ENCODE measurements at regions not wholly inside any gene's neighbourhood (a gene's known extent, or its start where the extent isn't known, plus 50 kb on each side); places are given as distances from the start of the nearest gene placed in this dataset.

DNA sequence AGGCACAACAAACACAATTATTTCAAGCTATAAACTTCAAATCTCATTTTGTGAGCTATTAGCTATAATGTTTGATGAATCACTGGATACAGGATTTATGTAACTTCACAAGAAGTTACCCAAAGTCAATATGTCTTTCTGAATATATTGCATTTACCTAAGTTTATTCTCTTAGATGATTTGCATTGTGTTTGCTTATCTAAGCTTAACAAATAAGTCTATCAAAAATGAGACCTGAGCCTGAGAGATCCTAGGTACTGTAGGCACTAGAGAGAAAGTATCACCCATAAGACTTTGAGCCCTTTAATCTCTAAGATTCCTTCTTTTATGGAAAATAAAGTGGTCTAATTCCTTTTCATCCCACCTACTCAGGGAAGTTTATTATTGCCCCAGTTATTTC lies 178.2 kb downstream of the NAF1 start:
- H2BK120ac ChIP-seq (replicated peaks; ENCODE audit: low read depth, low read length) = no peak overlapping the region
- FAIRE-seq (no peak), DNase-seq (ENCODE audit: low read depth in 1 of 2, low spot score in 2 of 2) (no peak)
- H4K8ac ChIP-seq (ENCODE audit: extremely low read depth, insufficient read depth, low read length) = no peak overlapping the region
- H2BK12ac ChIP-seq (ENCODE audit: low read depth, low read length) = no peak overlapping the region
- no peak overlapping the region for H3K18ac ChIP-seq (ENCODE audit: extremely low read depth, low read length)
- H2BK5ac ChIP-seq (ENCODE audit: low read depth, low read length) = no peak overlapping the region
- no peak overlapping the region for H2BK20ac ChIP-seq (ENCODE audit: low read length)
- H3K4me1 ChIP-seq (replicated peaks in 1 of 4; ENCODE audit: control insufficient read depth in 3 of 4, insufficient read depth in 4 of 4, low read length in 3 of 4) = no peaks in the 10 kb centered on the region; a peak in 1 of 7 replicates
- no peak overlapping the region for H3K4me3 ChIP-seq (ENCODE audit: extremely low read depth in 1 of 4, insufficient read depth in 2 of 4, low read depth in 3 of 4, low read length in 4 of 4)
- H3K27me3 ChIP-seq (replicated peaks in 1 of 4; ENCODE audit: control insufficient read depth in 3 of 4, extremely low read depth in 1 of 4, insufficient read depth in 3 of 4, low read length in 3 of 4) = no peaks in the 10 kb centered on the region
- H3K27ac ChIP-seq (ENCODE audit: low read depth, low read length) = no peak overlapping the region
- H3K9me3 ChIP-seq (ENCODE audit: insufficient read depth in 2 of 2, low read depth in 1 of 2, low read length in 1 of 2) = 0 out of 4 replicates have a peak, but pooled peaks cover 0 to 3% of the 10 kb centered on the region in 2 experiments
- no peak overlapping the region for H3K4ac ChIP-seq (replicated peaks; ENCODE audit: insufficient read length, low read depth, low read length)
- no peaks in the 10 kb centered on the region for H3K79me1 ChIP-seq (ENCODE audit: low read depth, low read length)
- H4K91ac ChIP-seq (replicated peaks; ENCODE audit: insufficient read length, low read length) = no peak overlapping the region
- H3K14ac ChIP-seq (ENCODE audit: insufficient read length) = no peak overlapping the region
- no peak overlapping the region for H3K23ac ChIP-seq (ENCODE audit: insufficient read length)
- no peaks in the 10 kb centered on the region for H3K23me2 ChIP-seq (ENCODE audit: low read depth, low read length)
- ChIA-PET CTCF (ENCODE audit: partially characterized antibody) (interaction anchor here (1.1 kb wide), 1 partner anchor 16 kb away, joined by 4 read pairs; no protein-coding TSS in a partner anchor), POLR2A (ENCODE audit: partially characterized antibody) (no interaction called here)
- H2AFZ ChIP-seq (ENCODE audit: low read length) = no peak overlapping the region
- no peaks in the 10 kb centered on the region for H3K79me2 ChIP-seq (ENCODE audit: control insufficient read depth in 1 of 2, insufficient read depth in 2 of 2, low read length in 2 of 2)
- no peak overlapping the region for H2BK15ac ChIP-seq (ENCODE audit: low read length)
- no peak overlapping the region for H3K4me2 ChIP-seq (ENCODE audit: insufficient read depth in 1 of 2, low read depth in 2 of 2, low read length in 2 of 2)
- H3K9ac ChIP-seq (replicated peaks in 1 of 4; ENCODE audit: extremely low read depth in 1 of 4, low read depth in 3 of 4, low read length in 3 of 4) = no peak overlapping the region
- H2AK5ac ChIP-seq (ENCODE audit: low read depth, low read length) = no peak overlapping the region
- H3K36me3 ChIP-seq (ENCODE audit: control insufficient read depth in 2 of 4, insufficient read depth in 4 of 4, low read length in 3 of 4) = no peaks in the 10 kb centered on the region
- no peaks in the 10 kb centered on the region for H4K20me1 ChIP-seq (replicated peaks in 1 of 2; ENCODE audit: control insufficient read depth in 1 of 2, insufficient read depth in 2 of 2, low read length in 2 of 2)
- no peak for TF ChIP-seq CBX8 (IDR thresholded peaks at IDR 0.05; ENCODE audit: borderline replicate concordance, low read depth, low read length)
- H3K56ac ChIP-seq (replicated peaks; ENCODE audit: insufficient read length, low read depth, low read length) = no peak overlapping the region
- H4K5ac ChIP-seq (ENCODE audit: insufficient read length, low read depth, low read length) = no peak overlapping the region

Measured in H1 (cell line).